T-helper 2 cell (primary cell): ENCODE measurements at regions not wholly inside any gene's neighbourhood (a gene's known extent, or its start where the extent isn't known, plus 50 kb on each side); places are given as distances from the start of the nearest gene placed in this dataset.

Experiments
- DNase-seq, 5 experiments: peaks; one replicate each; pipeline versions ENCODE4 v3.0.0 to v3.0.0-alpha.2; 2012 to 2022

DNA sequence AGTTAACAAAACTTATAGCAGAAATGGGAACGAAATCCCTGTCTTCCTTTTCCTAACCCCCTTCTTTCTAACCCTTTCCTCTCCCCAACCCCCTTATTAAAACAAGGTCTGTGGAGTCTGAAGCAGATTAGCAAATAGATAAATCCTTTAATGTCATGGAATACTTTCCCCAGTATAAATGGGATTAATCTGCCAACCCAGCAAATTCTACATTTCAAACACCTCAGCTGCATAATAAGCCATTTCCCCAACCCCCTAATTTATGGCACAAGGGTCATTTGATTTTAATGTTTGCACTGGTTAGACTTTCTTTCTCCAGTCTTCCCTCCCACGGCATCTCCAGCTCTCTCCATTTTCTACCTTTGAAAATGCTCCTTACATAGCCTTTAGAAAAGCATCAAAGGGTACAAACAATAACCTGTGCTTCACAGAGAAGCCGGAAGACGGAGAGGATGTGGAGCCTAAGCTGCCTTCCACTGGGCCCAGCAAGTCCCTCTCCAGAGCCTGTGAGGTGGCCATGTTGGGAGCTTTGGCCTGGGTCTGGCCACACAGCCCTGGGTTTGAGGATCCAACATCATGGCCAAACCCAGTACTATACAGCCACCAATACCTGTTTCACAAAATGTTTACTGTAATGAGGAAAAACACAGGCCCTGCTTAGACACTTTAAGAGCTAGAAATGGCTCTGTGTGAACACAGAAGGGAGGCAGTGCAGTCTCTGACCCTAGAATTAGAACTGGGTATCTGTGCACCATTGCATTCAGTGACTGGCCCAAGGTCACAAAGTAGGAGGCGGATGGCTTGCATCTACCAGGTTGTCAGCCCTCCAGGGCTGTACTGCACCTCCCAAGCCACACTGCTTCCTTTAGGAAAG, 56.9 kb upstream of the SPRY1 start:
- no peak for DNase-seq

GRCh38 chr4:123340381-123340701, 56.3 kb upstream of the SPRY1 start:
- no peak for DNase-seq

DNA sequence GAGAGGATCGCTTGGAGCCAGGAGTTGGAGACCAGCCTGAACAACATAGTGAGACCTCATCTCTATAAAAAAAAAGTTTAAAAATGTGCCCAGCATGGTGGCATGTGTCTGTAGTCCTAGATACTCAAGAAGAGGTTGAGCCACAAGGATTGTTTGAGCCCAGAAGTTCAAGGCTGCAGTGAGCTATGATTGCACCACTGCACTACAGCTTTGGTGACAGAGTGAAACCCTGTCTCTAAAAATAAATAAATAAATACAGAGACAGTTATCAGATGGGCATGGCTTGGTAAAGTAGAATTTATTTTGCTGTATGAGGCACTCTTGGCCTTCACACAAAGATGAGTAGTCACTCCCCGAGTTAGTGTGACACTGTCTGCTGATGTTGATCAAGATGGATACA, 54.1 kb upstream of the SPRY1 start:
- DNase-seq: no peak

- DNase-seq: no peak
These were observed 53.1 kb upstream of the SPRY1 start for GRCh38 chr4:123343400-123344041.

GRCh38 chr4:123345137-123345934, 51.3 kb upstream of the SPRY1 start:
- DNase-seq: no peak

GRCh38 chr4:123345935-123346300, 50.7 kb upstream of the SPRY1 start:
- DNase-seq: no peak

GRCh38 chr4:123346330-123346940, 50.2 kb upstream of the SPRY1 start:
- DNase-seq: no peak
